Breast epithelium (tissue), 4 donors: ENCODE measurements at regions not wholly inside any gene's neighbourhood (a gene's known extent, or its start where the extent isn't known, plus 50 kb on each side); places are given as distances from the start of the nearest gene placed in this dataset.
"Not testable (repeated sequence)": the region's sequence is repeated elsewhere in the genome, so short reads cannot be mapped to it uniquely, and the experiment has no call there.

ENCODE experiments used
- DNase-seq, 2 donors: peaks; one replicate each; pipeline ENCODE4 v3.0.0-alpha.2; 2019; ENCODE audit warnings: low spot score in 2 of 2
- H3K27ac ChIP-seq, 2 donors: fragments of 200-600 bp; sonication (generic) in 1 of 2; one replicate each; pipeline ENCODE4 v1.5.1; 2016 to 2019; ENCODE audit warnings: mild to moderate bottlenecking in 1 of 2
- H3K27me3 ChIP-seq, 2 donors: fragments of 200-600 bp; sonication (generic) in 1 of 2; one replicate each; pipeline versions ENCODE4 v1.5.1 to v1.6.0; 2017 to 2019; ENCODE audit warnings: control low read depth in 1 of 2, mild to moderate bottlenecking in 1 of 2
- H3K36me3 ChIP-seq: fragments of 200-600 bp; one replicate; pipeline ENCODE4 v1.5.1; 2019
- H3K4me1 ChIP-seq, 2 donors: fragments of 200-600 bp; sonication (generic); one replicate each; pipeline ENCODE4 v1.5.1; 2016 to 2019; ENCODE audit warnings: control low read depth in 1 of 2
- H3K4me3 ChIP-seq, 3 donors: fragments of 200-600 bp; sonication (generic); 1 replicate in 2 of 3; 2 replicates in 1 of 3; pipeline ENCODE4 v1.5.1; 2016 to 2019; ENCODE audit warnings: mild to moderate bottlenecking in 3 of 3, moderate library complexity in 2 of 3
- H3K9me3 ChIP-seq, 2 donors: fragments of 200-600 bp; sonication (generic) in 1 of 2; one replicate each; pipeline ENCODE4 v1.5.1; 2016 to 2019; ENCODE audit warnings: control low read depth in 1 of 2
- POLR2A ChIP-seq: fragments of 450-650 bp; IDR thresholded peaks from one replicate; pipeline ENCODE4 v1.6.1; 2016; ENCODE audit warnings: antibody characterized with exemption, mild to moderate bottlenecking, moderate library complexity
- POLR2AphosphoS5 ChIP-seq, 3 donors: sonication (generic); formaldehyde crosslinking; IDR thresholded peaks; one replicate each; pipeline ENCODE4 v1.6.1; 2017; ENCODE audit warnings: antibody characterized with exemption in 3 of 3
- intact Hi-C: fragments of 100-400 bp; cut with DNase I; formaldehyde crosslinking; loops from one replicate; pipeline ENCODE4 v1.15.1; 2023; ENCODE audit warnings: low total_unique reads
- TF ChIP-seq, protein P1 (sequence below), 3 donors: fragments of 450-650 bp; IDR thresholded peaks; one replicate each; pipeline ENCODE4 v1.5.1; 2016 to 2017; ENCODE audit warnings: antibody characterized with exemption in 3 of 3, mild to moderate bottlenecking in 3 of 3, moderate library complexity in 3 of 3

DNA sequence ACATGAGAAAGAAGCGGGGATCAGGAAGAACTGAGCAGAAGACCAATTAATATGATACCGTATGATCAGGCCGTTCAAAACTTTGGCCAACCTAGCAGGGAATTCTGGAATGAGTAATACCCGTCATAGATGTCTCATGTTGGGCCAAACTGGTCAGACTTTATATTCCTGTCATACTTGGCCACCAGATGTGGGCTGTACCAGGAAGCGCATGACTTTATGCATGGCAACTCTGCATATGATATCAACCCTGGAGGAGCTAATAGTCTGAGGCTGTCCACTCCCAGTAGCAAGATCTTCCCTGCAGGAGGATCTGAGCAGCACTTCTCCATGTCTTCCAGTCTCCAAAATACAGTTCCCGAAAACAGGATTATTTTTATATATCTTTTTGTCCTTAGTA is 68.5 kb upstream of the NAA35 start:
- no peak for TF ChIP-seq POLR2A
- TF ChIP-seq, protein P1, sequence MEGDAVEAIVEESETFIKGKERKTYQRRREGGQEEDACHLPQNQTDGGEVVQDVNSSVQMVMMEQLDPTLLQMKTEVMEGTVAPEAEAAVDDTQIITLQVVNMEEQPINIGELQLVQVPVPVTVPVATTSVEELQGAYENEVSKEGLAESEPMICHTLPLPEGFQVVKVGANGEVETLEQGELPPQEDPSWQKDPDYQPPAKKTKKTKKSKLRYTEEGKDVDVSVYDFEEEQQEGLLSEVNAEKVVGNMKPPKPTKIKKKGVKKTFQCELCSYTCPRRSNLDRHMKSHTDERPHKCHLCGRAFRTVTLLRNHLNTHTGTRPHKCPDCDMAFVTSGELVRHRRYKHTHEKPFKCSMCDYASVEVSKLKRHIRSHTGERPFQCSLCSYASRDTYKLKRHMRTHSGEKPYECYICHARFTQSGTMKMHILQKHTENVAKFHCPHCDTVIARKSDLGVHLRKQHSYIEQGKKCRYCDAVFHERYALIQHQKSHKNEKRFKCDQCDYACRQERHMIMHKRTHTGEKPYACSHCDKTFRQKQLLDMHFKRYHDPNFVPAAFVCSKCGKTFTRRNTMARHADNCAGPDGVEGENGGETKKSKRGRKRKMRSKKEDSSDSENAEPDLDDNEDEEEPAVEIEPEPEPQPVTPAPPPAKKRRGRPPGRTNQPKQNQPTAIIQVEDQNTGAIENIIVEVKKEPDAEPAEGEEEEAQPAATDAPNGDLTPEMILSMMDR (IDR thresholded peaks at IDR 0.05), result no peak
- no peak for TF ChIP-seq POLR2AphosphoS5 (IDR thresholded peaks at IDR 0.05)
- intact Hi-C loops, result no loop called here
- DNase-seq, result no peak
- H3K36me3 ChIP-seq, result no peaks in the 10 kb centered on the region
- H3K27me3 ChIP-seq, result no peaks in the 10 kb centered on the region
- H3K4me1 ChIP-seq, result no peaks in the 10 kb centered on the region
- H3K4me3 ChIP-seq, result no peak overlapping the region
- H3K27ac ChIP-seq, result no peak overlapping the region
- H3K9me3 ChIP-seq, result no peaks in the 10 kb centered on the region

DNA sequence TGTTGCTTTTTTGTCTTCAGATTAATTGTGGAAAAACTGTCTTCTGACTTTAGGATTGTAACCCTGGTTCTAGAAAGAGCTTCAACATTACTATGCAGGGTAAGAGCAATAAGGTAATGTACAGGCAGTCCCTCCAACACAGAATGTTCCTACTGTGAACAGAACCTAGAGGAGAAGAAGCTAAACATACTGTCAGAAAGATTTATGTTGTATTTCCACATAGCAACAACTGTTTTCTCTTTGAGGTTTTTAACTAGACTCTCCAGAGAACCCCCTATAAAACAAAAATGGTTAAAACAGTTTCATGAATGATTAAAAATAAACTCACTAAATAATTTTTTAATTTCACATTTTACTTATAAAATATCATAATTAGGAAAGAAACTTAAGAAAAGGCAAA is 64.3 kb upstream of the NAA35 start:
- Histone ChIP-seq H3K9me3 (no peaks in the 10 kb centered on the region), H3K4me1 (no peaks in the 10 kb centered on the region), H3K27me3 (no peaks in the 10 kb centered on the region), H3K4me3 (no peak overlapping the region), H3K27ac (no peak overlapping the region), H3K36me3 (no peaks in the 10 kb centered on the region)
- intact Hi-C loops, result no loop called here
- TF ChIP-seq, protein P1 (IDR thresholded peaks at IDR 0.05), result no peak
- TF ChIP-seq POLR2AphosphoS5 (IDR thresholded peaks at IDR 0.05) (no peak), POLR2A (no peak)
- DNase-seq, result no peak

DNA sequence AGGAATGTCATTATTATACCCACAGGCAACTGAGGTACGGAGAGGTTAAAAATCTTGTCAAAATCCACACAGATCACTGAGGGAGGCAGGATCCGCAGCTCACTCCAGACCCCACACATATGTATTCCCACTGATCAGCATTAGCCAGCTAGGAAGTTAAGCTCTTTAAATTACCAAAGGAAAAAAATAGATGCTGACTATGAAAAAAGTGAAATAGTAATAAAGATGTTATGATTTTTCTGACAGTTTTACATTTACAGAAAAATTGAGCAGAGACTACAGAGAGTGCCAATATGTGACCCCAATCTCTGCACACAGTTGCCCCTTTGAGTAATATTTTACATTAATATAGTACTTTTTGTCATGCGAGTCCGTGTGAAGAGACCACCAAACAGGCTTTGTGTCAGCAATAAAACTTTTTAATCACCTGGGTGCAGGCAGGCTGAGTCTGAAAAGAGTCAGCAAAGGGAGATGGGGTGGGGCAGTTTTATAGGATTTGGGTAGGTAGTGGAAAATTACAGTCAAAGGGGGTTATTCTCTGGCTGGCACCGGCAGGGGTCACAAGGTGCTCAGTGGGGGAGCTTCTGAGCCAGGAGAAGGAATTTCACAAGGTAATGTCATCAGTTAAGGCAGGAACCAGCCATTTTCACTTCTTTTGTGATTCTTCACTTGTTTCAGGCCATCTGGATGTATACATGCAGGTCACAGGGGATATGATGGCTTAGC is 61.9 kb upstream of the NAA35 start:
- intact Hi-C loops, DNase-seq, H3K9me3 ChIP-seq, H3K4me1 ChIP-seq, H3K4me3 ChIP-seq, H3K36me3 ChIP-seq, H3K27me3 ChIP-seq, H3K27ac ChIP-seq: not testable (repeated sequence)

DNA sequence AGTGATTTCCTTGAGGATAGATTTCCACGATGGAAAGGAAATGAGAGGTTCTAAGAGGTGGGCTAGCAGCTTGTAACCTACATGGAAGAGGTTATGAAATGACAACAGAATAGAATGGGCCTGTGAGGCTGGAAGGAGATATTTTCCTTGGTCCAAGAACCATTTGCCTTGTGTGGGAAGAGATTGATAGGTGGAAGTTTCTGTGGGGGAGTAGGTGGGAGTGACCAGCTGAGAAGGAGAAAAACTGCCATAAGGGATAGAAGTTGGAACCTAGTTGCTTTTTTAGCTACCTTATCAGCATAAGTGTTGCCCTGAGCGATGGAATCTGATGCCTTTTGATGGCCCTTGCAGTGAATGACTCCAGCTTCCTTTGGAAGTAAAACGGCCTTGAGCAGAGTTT is 60.4 kb upstream of the NAA35 start:
- intact Hi-C loops, H3K27me3 ChIP-seq, DNase-seq, H3K4me3 ChIP-seq, H3K4me1 ChIP-seq, H3K27ac ChIP-seq, H3K9me3 ChIP-seq, H3K36me3 ChIP-seq: not testable (repeated sequence)

DNA sequence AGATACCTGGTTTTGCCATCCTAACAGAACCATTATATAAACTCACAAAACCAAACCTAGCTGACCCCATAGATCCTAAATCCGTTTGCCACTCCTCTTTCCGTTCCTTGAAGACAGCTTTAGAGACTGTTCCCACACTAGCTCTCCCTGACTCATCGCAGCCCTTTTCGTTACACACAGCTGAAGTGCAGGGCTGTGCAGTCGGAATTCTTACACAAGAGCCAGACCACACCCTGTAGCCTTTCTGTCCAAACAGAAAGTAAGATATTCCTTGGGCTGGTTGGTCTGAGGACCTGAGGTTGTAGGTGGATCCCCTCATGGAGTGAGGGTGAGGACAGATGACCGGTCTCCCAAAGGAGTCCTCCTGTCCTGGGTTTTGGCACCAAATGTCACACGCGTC is 56.7 kb upstream of the NAA35 start:
- TF ChIP-seq POLR2A (no peak), POLR2AphosphoS5 (IDR thresholded peaks at IDR 0.05) (no peak)
- TF ChIP-seq, protein P1 (IDR thresholded peaks at IDR 0.05), result no peak
- intact Hi-C loops, result no loop called here
- Histone ChIP-seq H3K27ac (no peak overlapping the region), H3K9me3 (no peaks in the 10 kb centered on the region), H3K4me3 (no peak overlapping the region), H3K36me3 (no peaks in the 10 kb centered on the region), H3K4me1 (no peaks in the 10 kb centered on the region), H3K27me3 (no peaks in the 10 kb centered on the region)
- no peak for DNase-seq

DNA sequence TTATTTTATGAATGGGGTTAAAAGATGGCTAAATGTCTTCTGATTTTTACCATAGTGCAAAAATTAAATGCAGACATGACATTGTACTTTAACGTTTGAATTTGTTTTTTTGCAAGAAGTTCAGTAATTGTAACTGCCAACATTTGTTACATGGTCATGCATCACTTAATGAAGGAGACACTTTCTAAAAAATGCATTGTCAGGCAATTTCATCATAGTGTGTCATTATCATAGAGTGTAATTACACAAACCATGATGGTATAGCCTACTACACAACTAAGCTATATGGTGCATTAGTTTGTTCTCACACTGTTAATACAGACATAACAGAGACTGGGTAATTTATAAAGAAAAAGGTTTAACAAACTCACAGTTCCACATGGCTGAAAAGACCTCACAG is 50.0 kb upstream of the NAA35 start:
- Histone ChIP-seq H3K27me3 (no peaks in the 10 kb centered on the region), H3K9me3 (no peaks in the 10 kb centered on the region), H3K4me3 (no peak overlapping the region), H3K36me3 (no peaks in the 10 kb centered on the region), H3K4me1 (no peaks in the 10 kb centered on the region), H3K27ac (no peak overlapping the region)
- TF ChIP-seq POLR2AphosphoS5 (IDR thresholded peaks at IDR 0.05) (no peak), POLR2A (no peak)
- TF ChIP-seq, protein P1 (IDR thresholded peaks at IDR 0.05), result no peak
- intact Hi-C loops, result no loop called here
- no peak for DNase-seq
